Tibial artery (tissue), 4 donors: ENCODE measurements at regions not wholly inside any gene's neighbourhood (a gene's known extent, or its start where the extent isn't known, plus 50 kb on each side); places are given as distances from the start of the nearest gene placed in this dataset.
"Not testable (repeated sequence)": the region's sequence is repeated elsewhere in the genome, so short reads cannot be mapped to it uniquely, and the experiment has no call there.

Experiments
- DNase-seq, 2 donors: peaks; one replicate each; pipeline ENCODE4 v3.0.0-alpha.2; 2019
- H3K27ac ChIP-seq, 2 donors: fragments of 200-600 bp; sonication (generic) in 1 of 2; 1 replicate in 1 of 2; 2 replicates in 1 of 2; pipeline ENCODE4 v1.5.1; 2018 to 2019; ENCODE audit warnings: mild to moderate bottlenecking in 1 of 2
- H3K27me3 ChIP-seq, 2 donors: fragments of 200-600 bp; sonication (generic) in 1 of 2; one replicate each; pipeline versions ENCODE4 v1.5.1 to v1.6.0; 2016 to 2019
- H3K36me3 ChIP-seq, 3 donors: fragments of 200-600 bp; sonication (generic) in 2 of 3; one replicate each; pipeline ENCODE4 v1.5.1; 2016 to 2019; ENCODE audit warnings: mild to moderate bottlenecking in 2 of 3
- H3K4me1 ChIP-seq, 4 donors: fragments of 200-600 bp; sonication (generic) in 2 of 4; 1 replicate in 3 of 4; 2 replicates in 1 of 4; pipeline ENCODE4 v1.5.1; 2016 to 2019
- H3K4me3 ChIP-seq, 2 donors: fragments of 200-600 bp; sonication (generic) in 1 of 2; 1 replicate in 1 of 2; 2 replicates in 1 of 2; pipeline ENCODE4 v1.5.1; 2018 to 2019; ENCODE audit warnings: mild to moderate bottlenecking in 2 of 2
- H3K9me3 ChIP-seq, 3 donors: fragments of 200-600 bp; sonication (generic) in 1 of 3; one replicate each; pipeline ENCODE4 v1.5.1; 2016 to 2019
- CTCF ChIP-seq, 2 experiments: fragments of 200-600 bp in 1 of 2; fragments of 450-650 bp in 1 of 2; IDR thresholded peaks; one replicate each; pipeline ENCODE4 v1.5.1; 2017 to 2019; ENCODE audit warnings: antibody characterized with exemption in 2 of 2, mild to moderate bottlenecking in 1 of 2, moderate library complexity in 1 of 2
- intact Hi-C: fragments of 100-400 bp; cut with DNase I; formaldehyde crosslinking; loops from one replicate; pipeline ENCODE4 v1.15.0; 2023; ENCODE audit warnings: low total_unique reads

GRCh38 chr1:148373192-148373925 is 109.7 kb downstream of the PPIAL4G start:
- Histone ChIP-seq H3K9me3 (no peaks in the 10 kb centered on the region), H3K27ac (no peak overlapping the region), H3K4me3 (no peak overlapping the region), H3K27me3 (no peaks in the 10 kb centered on the region), H3K4me1 (no peaks in the 10 kb centered on the region), H3K36me3 (no peaks in the 10 kb centered on the region)
- no peak for DNase-seq
- intact Hi-C loops, result no loop called here
- no peak for TF ChIP-seq CTCF (IDR thresholded peaks at IDR 0.05)

DNA sequence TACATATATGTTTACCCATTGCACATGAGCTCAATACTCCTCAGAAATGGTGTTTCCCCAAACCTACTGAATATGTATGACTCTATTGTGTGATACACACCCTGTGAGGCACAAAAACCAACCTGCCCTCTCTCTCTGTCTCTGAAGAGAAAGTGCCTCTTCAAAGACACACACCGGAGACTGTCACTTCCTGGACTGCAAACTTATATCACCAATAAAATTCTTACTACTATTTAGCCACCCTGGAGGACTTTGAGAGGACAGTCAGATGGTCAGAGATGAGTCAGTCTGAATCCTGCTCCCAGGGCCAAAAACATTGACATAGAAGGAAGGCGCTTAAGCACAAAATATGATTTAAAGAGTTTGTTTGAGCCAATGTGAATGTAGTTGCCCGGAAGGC is 110.4 kb downstream of the PPIAL4G start:
- no peak overlapping the region for H3K27ac ChIP-seq
- H3K9me3 ChIP-seq, result no peaks in the 10 kb centered on the region
- intact Hi-C loops, result no loop called here
- no peaks in the 10 kb centered on the region for H3K36me3 ChIP-seq
- no peaks in the 10 kb centered on the region for H3K27me3 ChIP-seq
- no peak for DNase-seq
- no peaks in the 10 kb centered on the region for H3K4me1 ChIP-seq
- no peak overlapping the region for H3K4me3 ChIP-seq
- no peak for TF ChIP-seq CTCF (IDR thresholded peaks at IDR 0.05)

DNA sequence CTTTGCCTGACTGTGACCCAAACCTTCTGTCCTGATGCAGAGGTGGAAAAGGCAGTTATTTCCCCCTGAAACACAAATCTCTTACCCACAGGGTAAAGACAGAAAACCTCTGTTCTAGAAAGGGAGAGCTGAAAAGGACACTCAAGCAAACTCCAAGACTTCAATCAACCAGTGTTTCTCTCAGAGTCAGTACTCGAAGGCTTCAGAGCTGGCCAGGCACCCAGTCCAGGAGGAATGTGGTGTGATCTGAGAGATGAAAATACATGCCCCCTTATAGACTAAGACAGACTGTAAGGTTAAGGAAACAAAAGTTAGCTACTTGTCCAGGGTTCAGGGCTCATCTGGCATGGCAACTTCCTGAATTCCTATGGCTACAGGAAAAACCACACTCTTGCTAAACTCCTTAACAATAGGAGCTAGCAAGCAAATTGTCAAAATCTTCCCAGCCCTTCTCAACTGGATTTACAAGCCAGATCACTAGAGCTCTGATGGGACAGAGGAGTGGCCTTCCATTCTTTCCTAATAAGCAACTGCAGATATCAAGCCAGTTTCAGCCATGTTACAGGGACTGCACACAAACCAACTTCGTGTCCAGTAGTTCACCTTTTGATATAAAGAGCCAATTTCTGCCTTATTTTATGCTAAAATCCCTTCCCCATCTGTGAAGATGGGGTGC is 110.9 kb downstream of the PPIAL4G start:
- H3K9me3 ChIP-seq, H3K4me1 ChIP-seq, H3K27ac ChIP-seq, H3K4me3 ChIP-seq, intact Hi-C loops, DNase-seq, H3K27me3 ChIP-seq, H3K36me3 ChIP-seq: not testable (repeated sequence)

- H3K36me3 ChIP-seq, H3K4me3 ChIP-seq, intact Hi-C loops, H3K4me1 ChIP-seq, H3K9me3 ChIP-seq, H3K27ac ChIP-seq, H3K27me3 ChIP-seq: not testable (repeated sequence)
- TF ChIP-seq CTCF (IDR thresholded peaks at IDR 0.05), result peak; percentile 63 to 88
- DNase-seq, result peak in 1 of 2 donors; percentile 61
Observed at GRCh38 chr1:148371551-148371994, 111.5 kb downstream of the PPIAL4G start.

GRCh38 chr1:148370661-148371060 is 112.4 kb downstream of the PPIAL4G start:
- H3K36me3 ChIP-seq, H3K27ac ChIP-seq, H3K27me3 ChIP-seq, H3K4me3 ChIP-seq, H3K9me3 ChIP-seq, DNase-seq, intact Hi-C loops, H3K4me1 ChIP-seq: not testable (repeated sequence)

DNA sequence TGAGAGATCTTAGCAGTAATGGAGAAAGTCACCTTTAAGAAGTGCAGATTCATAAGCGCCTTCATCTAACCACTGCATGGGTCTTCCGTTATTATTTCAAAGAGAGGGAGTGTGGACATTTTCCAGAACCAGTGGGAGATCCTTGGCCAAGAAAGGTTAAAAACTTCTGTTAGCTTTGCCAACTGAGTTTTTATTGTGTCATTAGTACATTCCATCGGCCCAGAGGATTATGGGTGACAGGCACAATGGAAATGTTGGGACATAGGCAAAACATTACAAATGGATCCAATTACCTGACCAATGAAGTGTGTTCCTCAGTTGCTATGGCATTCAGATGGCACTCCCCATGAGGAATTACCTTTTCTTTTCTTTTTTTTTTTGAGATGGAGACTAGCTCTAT is 115.5 kb downstream of the PPIAL4G start:
- intact Hi-C loops, result no loop called here
- no peak for DNase-seq
- no peaks in the 10 kb centered on the region for H3K36me3 ChIP-seq
- no peaks in the 10 kb centered on the region for H3K4me1 ChIP-seq
- H3K27me3 ChIP-seq, result peaks cover 0 to 4% of the 10 kb centered on the region in 2 donors
- no peak overlapping the region for H3K4me3 ChIP-seq
- no peak overlapping the region for H3K27ac ChIP-seq
- H3K9me3 ChIP-seq, result no peaks in the 10 kb centered on the region
- TF ChIP-seq CTCF (IDR thresholded peaks at IDR 0.05), result no peak

- H3K4me3 ChIP-seq, intact Hi-C loops: not testable (repeated sequence)
Observed at GRCh38 chr1:148366136-148366753, 116.9 kb downstream of the PPIAL4G start.

GRCh38 chr1:148365151-148365550 is 118.0 kb downstream of the PPIAL4G start:
- H3K27ac ChIP-seq, H3K4me3 ChIP-seq, DNase-seq, H3K36me3 ChIP-seq, intact Hi-C loops, H3K9me3 ChIP-seq, H3K4me1 ChIP-seq: not testable (repeated sequence)
- peaks cover 0 to 22% of the 10 kb centered on the region in 2 donors for H3K27me3 ChIP-seq

More at GRCh38 chr1:148366136-148366753, 116.9 kb downstream of the PPIAL4G start:
- peaks cover 0 to 18% of the 10 kb centered on the region in 2 donors for H3K27me3 ChIP-seq
- H3K9me3 ChIP-seq, DNase-seq, H3K4me1 ChIP-seq, H3K27ac ChIP-seq, H3K36me3 ChIP-seq: not testable (repeated sequence)

- H3K9me3 ChIP-seq, H3K27ac ChIP-seq, intact Hi-C loops, DNase-seq, H3K4me1 ChIP-seq, H3K4me3 ChIP-seq, H3K36me3 ChIP-seq: not testable (repeated sequence)
- H3K27me3 ChIP-seq, result peaks cover 0 to 28% of the 10 kb centered on the region in 2 donors
Observed at GRCh38 chr1:148363979-148364378, 119.1 kb downstream of the PPIAL4G start.
